ENCODE measurements at regions not wholly inside any gene's neighbourhood (a gene's known extent, or its start where the extent isn't known, plus 50 kb on each side); places are given as distances from the start of the nearest gene placed in this dataset.

- DNase-seq = no peak
These were observed 55.2 kb downstream of the FOS start for GRCh38 chr14:75333606-75334548.

- DNase-seq = no peak
These were observed 56.0 kb downstream of the FOS start for GRCh38 chr14:75334549-75335051.

- no peak for DNase-seq
These were observed 56.9 kb downstream of the FOS start for GRCh38 chr14:75335571-75335970.

- DNase-seq = no peak
These were observed 59.8 kb downstream of the FOS start for GRCh38 chr14:75338398-75338797.

GRCh38 chr14:75339059-75339458, 60.4 kb downstream of the FOS start:
- DNase-seq = peak; percentile 77

- no peak for DNase-seq
These were observed 62.3 kb downstream of the FOS start for GRCh38 chr14:75340921-75341320.

GRCh38 chr14:75341620-75342019, 63.0 kb downstream of the FOS start:
- no peak for DNase-seq

- DNase-seq = no peak
These were observed 64.4 kb downstream of the FOS start for GRCh38 chr14:75342762-75343599.

GRCh38 chr14:75343911-75344310, 65.3 kb downstream of the FOS start:
- DNase-seq = peak; percentile 93

- no peak for DNase-seq
These were observed 65.8 kb downstream of the FOS start for GRCh38 chr14:75344411-75344810.

- no peak for DNase-seq
These were observed 72.0 kb downstream of the FOS start for GRCh38 chr14:75350505-75351060.

GRCh38 chr14:75359098-75359497, 68.7 kb upstream of the JDP2 start:
- DNase-seq = no peak

GRCh38 chr14:75361041-75361440, 66.8 kb upstream of the JDP2 start:
- no peak for DNase-seq

GRCh38 chr14:75361751-75362433, 65.9 kb upstream of the JDP2 start:
- no peak for DNase-seq

- DNase-seq = no peak
These were observed 64.7 kb upstream of the JDP2 start for GRCh38 chr14:75363130-75363529.

- no peak for DNase-seq
These were observed 64.1 kb upstream of the JDP2 start for GRCh38 chr14:75363570-75364227.

GRCh38 chr14:75365116-75365515, 62.7 kb upstream of the JDP2 start:
- no peak for DNase-seq

- no peak for DNase-seq
These were observed 60.9 kb upstream of the JDP2 start for GRCh38 chr14:75366963-75367362.

GRCh38 chr14:75368333-75368732, 59.5 kb upstream of the JDP2 start:
- DNase-seq = no peak

- DNase-seq = no peak
These were observed 58.3 kb upstream of the JDP2 start for GRCh38 chr14:75369506-75369905.

GRCh38 chr14:75370416-75371205, 57.2 kb upstream of the JDP2 start:
- DNase-seq = no peak
